CD4-positive, alpha-beta T cell (primary cell): ENCODE measurements at regions not wholly inside any gene's neighbourhood (a gene's known extent, or its start where the extent isn't known, plus 50 kb on each side); places are given as distances from the start of the nearest gene placed in this dataset.
"Not testable (repeated sequence)": the region's sequence is repeated elsewhere in the genome, so short reads cannot be mapped to it uniquely, and the experiment has no call there.

ENCODE experiments used
- ATAC-seq: fragments of 200-7000 bp; cut with Tn5 transposase; one replicate; pipeline ENCODE4 v1.10.0; 2022; ENCODE audit warnings: mild to moderate bottlenecking; ENCODE audit not compliant: poor library complexity
- CTCF ChIA-PET: fragments of 350-600 bp; sonication (Branson Sonifier 250); formaldehyde crosslinking; loops from one replicate; lab custom pipeline; 2021; ENCODE audit warnings: antibody characterized with exemption, inconsistent platforms; lab: Charles Lee
- POLR2A ChIA-PET: fragments of 350-600 bp; sonication (Branson Sonifier 250); formaldehyde crosslinking; loops from one replicate; lab custom pipeline; 2021; ENCODE audit warnings: antibody characterized with exemption, inconsistent platforms; lab: Charles Lee
- DNase-seq, 14 experiments: peaks; one replicate each; pipeline ENCODE4 v3.0.0-alpha.2; 2013 to 2020; ENCODE audit warnings: mixed read lengths in 2 of 14
- H3K27ac ChIP-seq, 2 donors: one replicate each; pipeline versions ENCODE4 v1.5.1 to v1.7.0; 2013; ENCODE audit warnings: low read length in 2 of 2, low read depth in 1 of 2, mild to moderate bottlenecking in 1 of 2
- H3K27me3 ChIP-seq, 2 experiments: 1 replicate in 1 of 2; 2 replicates in 1 of 2; pipeline versions ENCODE4 v1.6.1 to v1.7.0; 2013; ENCODE audit warnings: low read length in 2 of 2, control low read depth in 1 of 2, mild to moderate bottlenecking in 1 of 2, moderate library complexity in 1 of 2; ENCODE audit not compliant: insufficient read depth in 2 of 2, control insufficient read depth in 1 of 2
- H3K36me3 ChIP-seq: one replicate; pipeline ENCODE4 v1.6.1; 2013; ENCODE audit warnings: low read length, control low read depth; ENCODE audit not compliant: insufficient read depth
- H3K4me1 ChIP-seq: one replicate; pipeline ENCODE4 v1.6.1; 2013; ENCODE audit warnings: low read length, control low read depth; ENCODE audit not compliant: insufficient read depth
- H3K4me3 ChIP-seq: one replicate; pipeline ENCODE4 v1.5.1; 2013; ENCODE audit warnings: mild to moderate bottlenecking, low read length, moderate library complexity
- H3K9me3 ChIP-seq, 2 experiments: 1 replicate in 1 of 2; 2 replicates in 1 of 2; pipeline versions ENCODE4 v1.6.1 to v1.7.0; 2013; ENCODE audit warnings: low read length in 2 of 2, mild to moderate bottlenecking in 2 of 2, control low read depth in 1 of 2, moderate library complexity in 1 of 2; ENCODE audit not compliant: control insufficient read depth in 1 of 2, insufficient read depth in 1 of 2
- H3K27ac Mint-ChIP-seq: one replicate; pipeline ENCODE4 v1.8.0; 2020; ENCODE audit warnings: mixed read lengths
- H3K27me3 Mint-ChIP-seq: one replicate; pipeline ENCODE4 v1.8.0; 2021; ENCODE audit warnings: mixed read lengths
- H3K36me3 Mint-ChIP-seq: one replicate; pipeline ENCODE4 v1.8.0; 2021; ENCODE audit warnings: low read depth, mixed read lengths
- H3K4me1 Mint-ChIP-seq: one replicate; pipeline ENCODE4 v1.8.0; 2021; ENCODE audit warnings: low read depth, mixed read lengths
- H3K4me3 Mint-ChIP-seq: one replicate; pipeline ENCODE4 v1.8.0; 2020; ENCODE audit warnings: mild to moderate bottlenecking, mixed read lengths
- H3K9me3 Mint-ChIP-seq: one replicate; pipeline ENCODE4 v1.8.0; 2020; ENCODE audit warnings: mixed read lengths
- intact Hi-C, 2 experiments: fragments of 100-400 bp; cut with DNase I in 1 of 2; cut with micrococcal nuclease in 1 of 2; formaldehyde crosslinking; loops; one replicate each; pipeline versions ENCODE4 v1.15.1 to v1.9.0; 2023 to 2025; cut with DNase I, micrococcal nuclease
- TF ChIP-seq, protein P1 (sequence below): fragments of 200-600 bp; IDR thresholded peaks from one replicate; pipeline ENCODE4 v1.8.0; 2022; ENCODE audit warnings: antibody characterized with exemption, mild to moderate bottlenecking

DNA sequence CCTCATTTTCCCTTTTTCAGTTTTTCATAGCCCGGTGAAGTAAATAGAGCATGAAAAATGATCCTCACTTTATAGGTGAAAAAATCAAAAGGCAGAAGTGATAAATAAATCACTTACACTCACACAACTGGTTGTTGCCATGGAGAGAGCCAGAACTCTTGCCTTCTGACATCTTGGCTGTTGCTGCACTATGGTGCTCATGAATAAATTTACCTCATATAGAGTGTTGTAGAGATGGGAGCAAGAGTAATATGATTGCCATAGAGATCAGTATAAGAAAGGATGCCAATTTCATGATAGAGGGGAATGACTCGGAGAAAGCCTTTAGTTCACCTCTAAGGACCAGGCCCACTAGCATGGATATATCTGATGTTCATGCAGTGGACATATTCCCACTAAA is 82.5 kb upstream of the TMEM178A start:
- Mint-ChIP-seq H3K27ac (no peak overlapping the region), H3K9me3 (peaks cover 6% of the 10 kb centered on the region), H3K36me3 (no peaks in the 10 kb centered on the region), H3K27me3 (no peaks in the 10 kb centered on the region), H3K4me1 (no peaks in the 10 kb centered on the region), H3K4me3 (no peak overlapping the region)
- intact Hi-C loops: no loop called here
- ChIA-PET CTCF (no interaction called here), POLR2A (no interaction called here)
- H3K4me1 ChIP-seq: no peaks in the 10 kb centered on the region
- H3K4me3 ChIP-seq: no peak overlapping the region
- H3K27ac ChIP-seq: no peak overlapping the region
- ATAC-seq (no peak), DNase-seq (no peak)
- TF ChIP-seq, protein P1, sequence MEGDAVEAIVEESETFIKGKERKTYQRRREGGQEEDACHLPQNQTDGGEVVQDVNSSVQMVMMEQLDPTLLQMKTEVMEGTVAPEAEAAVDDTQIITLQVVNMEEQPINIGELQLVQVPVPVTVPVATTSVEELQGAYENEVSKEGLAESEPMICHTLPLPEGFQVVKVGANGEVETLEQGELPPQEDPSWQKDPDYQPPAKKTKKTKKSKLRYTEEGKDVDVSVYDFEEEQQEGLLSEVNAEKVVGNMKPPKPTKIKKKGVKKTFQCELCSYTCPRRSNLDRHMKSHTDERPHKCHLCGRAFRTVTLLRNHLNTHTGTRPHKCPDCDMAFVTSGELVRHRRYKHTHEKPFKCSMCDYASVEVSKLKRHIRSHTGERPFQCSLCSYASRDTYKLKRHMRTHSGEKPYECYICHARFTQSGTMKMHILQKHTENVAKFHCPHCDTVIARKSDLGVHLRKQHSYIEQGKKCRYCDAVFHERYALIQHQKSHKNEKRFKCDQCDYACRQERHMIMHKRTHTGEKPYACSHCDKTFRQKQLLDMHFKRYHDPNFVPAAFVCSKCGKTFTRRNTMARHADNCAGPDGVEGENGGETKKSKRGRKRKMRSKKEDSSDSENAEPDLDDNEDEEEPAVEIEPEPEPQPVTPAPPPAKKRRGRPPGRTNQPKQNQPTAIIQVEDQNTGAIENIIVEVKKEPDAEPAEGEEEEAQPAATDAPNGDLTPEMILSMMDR: no peak
- peaks cover 0 to 13% of the 10 kb centered on the region in 2 experiments for H3K9me3 ChIP-seq
- H3K36me3 ChIP-seq: no peaks in the 10 kb centered on the region
- no peaks in the 10 kb centered on the region for H3K27me3 ChIP-seq

DNA sequence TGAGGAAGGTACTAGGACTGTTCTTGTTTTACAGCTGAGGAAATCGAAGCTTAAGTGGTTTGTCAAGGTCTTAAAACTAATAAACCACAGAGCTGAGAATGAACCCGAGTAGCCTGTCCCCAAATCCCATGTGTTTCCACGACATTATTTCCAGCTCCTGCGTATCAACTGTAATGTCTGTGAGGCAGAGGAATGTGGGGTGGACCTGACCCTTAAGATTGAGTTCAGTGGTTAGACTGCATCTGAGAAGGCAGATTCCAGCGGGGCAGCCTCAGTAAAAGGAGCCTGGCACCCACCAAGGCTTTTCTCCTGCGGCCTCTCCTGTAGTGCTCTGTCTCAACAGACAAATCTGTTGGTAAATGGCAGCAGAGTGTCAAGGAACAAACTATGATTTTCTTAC is 81.9 kb upstream of the TMEM178A start:
- CTCF ChIA-PET: no interaction called here
- Mint-ChIP-seq H3K9me3 (peaks cover 6% of the 10 kb centered on the region), H3K27ac (no peak overlapping the region)

DNA sequence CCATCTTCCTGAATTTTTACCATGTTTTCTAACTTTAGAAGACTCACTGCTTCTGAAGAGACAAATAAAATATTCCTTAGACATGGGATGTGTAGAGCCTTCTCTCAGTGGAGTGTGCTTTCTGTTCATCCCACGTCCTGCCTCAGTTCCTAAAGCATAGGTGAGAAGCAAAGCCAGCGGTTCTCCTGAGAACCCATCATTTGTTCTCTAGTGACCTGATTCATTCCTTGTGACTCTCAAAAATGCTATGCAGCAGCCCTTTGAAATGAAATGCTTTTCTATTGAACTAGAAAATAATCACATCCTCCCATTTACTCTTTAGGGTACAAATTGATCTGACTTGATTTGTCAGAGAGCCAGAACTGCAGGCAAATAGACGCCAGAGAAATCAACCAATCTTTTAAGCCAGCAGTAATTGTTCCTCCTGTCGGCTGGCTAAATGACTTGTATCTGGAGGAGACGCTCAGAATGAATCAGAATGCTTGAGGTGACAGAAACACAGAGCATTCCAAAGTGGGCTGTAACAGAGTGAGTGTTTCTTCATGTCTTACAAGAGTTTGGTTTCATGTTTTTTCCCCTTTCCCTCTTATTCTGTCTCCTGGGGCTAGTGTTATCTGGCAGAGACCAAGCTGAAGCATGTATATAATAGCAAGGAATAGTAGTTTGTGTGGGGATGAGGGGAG is 81.3 kb upstream of the TMEM178A start:
- intact Hi-C loops: no loop called here
- TF ChIP-seq, protein P1: no peak

More for the DNA sequence above, 81.9 kb upstream of the TMEM178A start:
- POLR2A ChIA-PET: no interaction called here
- H3K4me3 Mint-ChIP-seq: no peak overlapping the region
- H3K27me3 ChIP-seq: no peaks in the 10 kb centered on the region
- H3K9me3 ChIP-seq: peaks cover 0 to 13% of the 10 kb centered on the region in 2 experiments
- no peaks in the 10 kb centered on the region for H3K36me3 Mint-ChIP-seq
- H3K27ac ChIP-seq: no peak overlapping the region
- H3K27me3 Mint-ChIP-seq: no peaks in the 10 kb centered on the region
- ATAC-seq: no peak
- DNase-seq: no peak
- H3K4me1 ChIP-seq: no peaks in the 10 kb centered on the region
- TF ChIP-seq, protein P1: no peak
- intact Hi-C loops: no loop called here
- no peak overlapping the region for H3K4me3 ChIP-seq
- no peaks in the 10 kb centered on the region for H3K4me1 Mint-ChIP-seq
- H3K36me3 ChIP-seq: no peaks in the 10 kb centered on the region

DNA sequence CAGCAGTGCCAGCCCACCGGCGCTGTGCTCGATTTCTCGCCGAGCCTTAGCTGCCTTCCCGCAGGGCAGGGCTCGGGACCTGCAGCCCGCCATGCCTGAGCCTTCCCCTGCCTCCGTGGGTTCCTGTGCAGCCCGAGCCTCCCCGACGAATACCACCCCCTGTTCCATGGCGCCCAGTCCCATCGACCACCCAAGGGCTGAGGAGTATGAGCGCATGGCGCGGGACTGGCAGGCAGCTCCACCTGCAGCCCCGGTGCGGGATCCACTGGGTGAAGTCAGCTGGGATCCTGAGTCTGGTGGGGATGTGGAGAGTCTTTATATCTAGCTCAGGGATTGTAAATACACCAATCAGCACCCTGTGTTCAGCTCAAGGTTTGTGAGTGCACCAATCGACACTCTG is 80.2 kb upstream of the TMEM178A start:
- H3K4me3 Mint-ChIP-seq, ATAC-seq, POLR2A ChIA-PET, H3K27ac Mint-ChIP-seq, H3K36me3 ChIP-seq, CTCF ChIA-PET, H3K27ac ChIP-seq, H3K27me3 Mint-ChIP-seq, H3K4me1 ChIP-seq, H3K36me3 Mint-ChIP-seq, H3K4me3 ChIP-seq, H3K9me3 Mint-ChIP-seq, intact Hi-C loops, DNase-seq, H3K4me1 Mint-ChIP-seq, H3K27me3 ChIP-seq, H3K9me3 ChIP-seq: not testable (repeated sequence)

More for the DNA sequence above, 81.3 kb upstream of the TMEM178A start:
- ChIA-PET POLR2A (no interaction called here), CTCF (no interaction called here)
- Mint-ChIP-seq H3K9me3 (peaks cover 4% of the 10 kb centered on the region), H3K27me3 (no peaks in the 10 kb centered on the region), H3K36me3 (no peaks in the 10 kb centered on the region), H3K4me3 (no peak overlapping the region), H3K4me1 (no peaks in the 10 kb centered on the region), H3K27ac (no peak overlapping the region)
- H3K4me1 ChIP-seq: no peaks in the 10 kb centered on the region
- peaks cover 0 to 13% of the 10 kb centered on the region in 2 experiments for H3K9me3 ChIP-seq
- no peak overlapping the region for H3K4me3 ChIP-seq
- no peaks in the 10 kb centered on the region for H3K27me3 ChIP-seq
- H3K27ac ChIP-seq: no peak overlapping the region
- no peak for DNase-seq
- no peaks in the 10 kb centered on the region for H3K36me3 ChIP-seq
- no peak for ATAC-seq
